ENCODE measurements at regions not wholly inside any gene's neighbourhood (a gene's known extent, or its start where the extent isn't known, plus 50 kb on each side); places are given as distances from the start of the nearest gene placed in this dataset.

DNA sequence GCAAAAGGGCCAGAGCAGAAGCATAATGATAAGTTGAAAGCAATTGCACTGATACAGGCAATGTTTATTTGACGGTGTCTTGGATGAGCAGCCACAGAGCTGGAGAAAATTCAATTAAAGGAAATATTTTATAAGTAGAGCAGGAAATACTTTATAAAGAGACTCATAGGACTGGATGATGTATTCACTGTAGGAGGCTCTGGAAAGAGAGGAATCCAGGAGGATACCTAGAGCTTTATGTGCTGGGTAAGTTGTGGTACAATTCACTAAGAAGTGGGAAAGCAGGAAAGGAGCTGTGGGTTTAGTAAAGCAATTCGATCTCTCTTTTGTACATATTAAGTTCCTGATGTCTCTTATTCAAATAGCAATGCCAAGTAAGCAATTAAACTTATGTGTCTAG lies 86.3 kb downstream of the C6orf118 start:
- TF ChIP-seq, protein P1, sequence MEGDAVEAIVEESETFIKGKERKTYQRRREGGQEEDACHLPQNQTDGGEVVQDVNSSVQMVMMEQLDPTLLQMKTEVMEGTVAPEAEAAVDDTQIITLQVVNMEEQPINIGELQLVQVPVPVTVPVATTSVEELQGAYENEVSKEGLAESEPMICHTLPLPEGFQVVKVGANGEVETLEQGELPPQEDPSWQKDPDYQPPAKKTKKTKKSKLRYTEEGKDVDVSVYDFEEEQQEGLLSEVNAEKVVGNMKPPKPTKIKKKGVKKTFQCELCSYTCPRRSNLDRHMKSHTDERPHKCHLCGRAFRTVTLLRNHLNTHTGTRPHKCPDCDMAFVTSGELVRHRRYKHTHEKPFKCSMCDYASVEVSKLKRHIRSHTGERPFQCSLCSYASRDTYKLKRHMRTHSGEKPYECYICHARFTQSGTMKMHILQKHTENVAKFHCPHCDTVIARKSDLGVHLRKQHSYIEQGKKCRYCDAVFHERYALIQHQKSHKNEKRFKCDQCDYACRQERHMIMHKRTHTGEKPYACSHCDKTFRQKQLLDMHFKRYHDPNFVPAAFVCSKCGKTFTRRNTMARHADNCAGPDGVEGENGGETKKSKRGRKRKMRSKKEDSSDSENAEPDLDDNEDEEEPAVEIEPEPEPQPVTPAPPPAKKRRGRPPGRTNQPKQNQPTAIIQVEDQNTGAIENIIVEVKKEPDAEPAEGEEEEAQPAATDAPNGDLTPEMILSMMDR (IDR thresholded peaks at IDR 0.05; ENCODE audit: insufficient read depth, low read depth, low read length): no peak
- TF ChIP-seq EZH2 (IDR thresholded peaks at IDR 0.05; ENCODE audit: insufficient read depth, low read length): no peak
